ENCODE measurements at regions not wholly inside any gene's neighbourhood (a gene's known extent, or its start where the extent isn't known, plus 50 kb on each side); places are given as distances from the start of the nearest gene placed in this dataset.
"Not testable (repeated sequence)": the region's sequence is repeated elsewhere in the genome, so short reads cannot be mapped to it uniquely, and the experiment has no call there.

GRCh38 chr5:67917561-67917960 lies 298.0 kb upstream of the PIK3R1 start:
- DNase-seq, result no peak

- DNase-seq, result no peak
These were observed 305.0 kb upstream of the PIK3R1 start for GRCh38 chr5:67910546-67910945.

- DNase-seq, result no peak
These were observed 307.3 kb upstream of the PIK3R1 start for GRCh38 chr5:67908126-67908765.

GRCh38 chr5:67904366-67904765 lies 311.2 kb upstream of the PIK3R1 start:
- DNase-seq, result no peak

- DNase-seq, result no peak
These were observed 311.9 kb upstream of the PIK3R1 start for GRCh38 chr5:67903656-67904055.

- DNase-seq, result no peak
These were observed 312.4 kb upstream of the PIK3R1 start for GRCh38 chr5:67903121-67903520.

GRCh38 chr5:67902497-67902830 lies 313.1 kb upstream of the PIK3R1 start:
- no peak for DNase-seq

GRCh38 chr5:67901814-67902496 lies 313.6 kb upstream of the PIK3R1 start:
- no peak for DNase-seq

GRCh38 chr5:67900514-67900913 lies 315.0 kb upstream of the PIK3R1 start:
- peak; percentile 58 for DNase-seq

- DNase-seq, result no peak
These were observed 317.6 kb upstream of the PIK3R1 start for GRCh38 chr5:67897980-67898379.

GRCh38 chr5:67897431-67897830 lies 318.1 kb upstream of the PIK3R1 start:
- no peak for DNase-seq

GRCh38 chr5:67896930-67897313 lies 318.6 kb upstream of the PIK3R1 start:
- DNase-seq, result no peak

GRCh38 chr5:67896311-67896929 lies 319.1 kb upstream of the PIK3R1 start:
- no peak for DNase-seq

- not testable (repeated sequence) for DNase-seq
These were observed 325.7 kb upstream of the PIK3R1 start for GRCh38 chr5:67889870-67890269.

GRCh38 chr5:67887748-67888161 lies 327.8 kb upstream of the PIK3R1 start:
- DNase-seq, result no peak

- DNase-seq, result no peak
These were observed 328.8 kb upstream of the PIK3R1 start for GRCh38 chr5:67886761-67887160.

GRCh38 chr5:67880876-67881275 lies 334.7 kb upstream of the PIK3R1 start:
- no peak for DNase-seq

- no peak for DNase-seq
These were observed 335.1 kb upstream of the PIK3R1 start for GRCh38 chr5:67880511-67880805.

GRCh38 chr5:67879620-67880510 lies 335.7 kb upstream of the PIK3R1 start:
- no peak for DNase-seq

- DNase-seq, result no peak
These were observed 336.6 kb upstream of the PIK3R1 start for GRCh38 chr5:67878933-67879332.

- no peak for DNase-seq
These were observed 339.2 kb upstream of the PIK3R1 start for GRCh38 chr5:67876371-67876770.

- no peak for DNase-seq
These were observed 340.0 kb upstream of the PIK3R1 start for GRCh38 chr5:67875601-67876000.

GRCh38 chr5:67873935-67874334 lies 341.6 kb upstream of the PIK3R1 start:
- no peak for DNase-seq

- DNase-seq, result no peak
These were observed 344.9 kb upstream of the PIK3R1 start for GRCh38 chr5:67870662-67871061.

Data from femur (tissue), 1 donor.